ENCODE measurements at regions not wholly inside any gene's neighbourhood (a gene's known extent, or its start where the extent isn't known, plus 50 kb on each side); places are given as distances from the start of the nearest gene placed in this dataset.

DNA sequence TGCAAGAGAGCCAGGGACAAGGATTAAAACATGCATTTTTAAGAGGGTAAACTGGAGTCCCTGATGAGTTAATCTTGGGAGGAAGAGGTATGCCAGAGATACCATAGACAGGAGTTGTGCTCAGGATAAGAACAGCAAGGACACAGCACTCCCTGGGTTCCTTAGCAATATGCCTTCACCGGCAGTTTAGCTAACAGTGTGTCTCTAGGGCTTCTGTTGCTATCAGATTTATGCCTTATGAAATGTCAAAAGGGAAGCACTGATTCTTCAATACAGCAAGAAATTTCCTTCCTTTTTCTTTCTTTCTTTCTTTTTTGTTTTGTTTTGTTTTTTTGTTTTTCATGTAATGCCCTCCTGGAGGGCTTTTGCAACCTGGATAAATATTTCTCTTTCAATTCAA lies 71.3 kb upstream of the LARGE1 start:
- intact Hi-C loops (cut with micrococcal nuclease), result no loop called here
- peaks cover 5% of the 10 kb centered on the region for H3K4me1 Mint-ChIP-seq
- H3K27me3 Mint-ChIP-seq, result peaks cover 17% of the 10 kb centered on the region
- no peaks in the 10 kb centered on the region for H3K79me2 ChIP-seq (ENCODE audit: control insufficient read depth, insufficient read depth, low read length)
- no peak overlapping the region for H3K4me3 ChIP-seq (ENCODE audit: control extremely low read depth in 1 of 5, extremely low read depth in 1 of 5, insufficient read depth in 1 of 5, low read depth in 2 of 5, low read length in 4 of 5)
- no peak overlapping the region for H3K9ac ChIP-seq (ENCODE audit: low read length)
- no peaks in the 10 kb centered on the region for H3K9me3 ChIP-seq (ENCODE audit: control extremely low read depth in 1 of 3, control insufficient read depth in 2 of 3, insufficient read depth in 1 of 3, low read length in 2 of 3)
- no peak overlapping the region for H2AFZ ChIP-seq (ENCODE audit: insufficient read depth, low read depth, low read length, poor library complexity, severe bottlenecking)
- H3K4me1 ChIP-seq (ENCODE audit: control insufficient read depth in 2 of 2, insufficient read depth in 2 of 2, low read length in 2 of 2), result no peaks in the 10 kb centered on the region
- H3K4me3 Mint-ChIP-seq, result no peak overlapping the region
- peaks cover 3% of the 10 kb centered on the region for H3K9me3 Mint-ChIP-seq (ENCODE audit: insufficient read depth)
- TF ChIP-seq, protein P1, sequence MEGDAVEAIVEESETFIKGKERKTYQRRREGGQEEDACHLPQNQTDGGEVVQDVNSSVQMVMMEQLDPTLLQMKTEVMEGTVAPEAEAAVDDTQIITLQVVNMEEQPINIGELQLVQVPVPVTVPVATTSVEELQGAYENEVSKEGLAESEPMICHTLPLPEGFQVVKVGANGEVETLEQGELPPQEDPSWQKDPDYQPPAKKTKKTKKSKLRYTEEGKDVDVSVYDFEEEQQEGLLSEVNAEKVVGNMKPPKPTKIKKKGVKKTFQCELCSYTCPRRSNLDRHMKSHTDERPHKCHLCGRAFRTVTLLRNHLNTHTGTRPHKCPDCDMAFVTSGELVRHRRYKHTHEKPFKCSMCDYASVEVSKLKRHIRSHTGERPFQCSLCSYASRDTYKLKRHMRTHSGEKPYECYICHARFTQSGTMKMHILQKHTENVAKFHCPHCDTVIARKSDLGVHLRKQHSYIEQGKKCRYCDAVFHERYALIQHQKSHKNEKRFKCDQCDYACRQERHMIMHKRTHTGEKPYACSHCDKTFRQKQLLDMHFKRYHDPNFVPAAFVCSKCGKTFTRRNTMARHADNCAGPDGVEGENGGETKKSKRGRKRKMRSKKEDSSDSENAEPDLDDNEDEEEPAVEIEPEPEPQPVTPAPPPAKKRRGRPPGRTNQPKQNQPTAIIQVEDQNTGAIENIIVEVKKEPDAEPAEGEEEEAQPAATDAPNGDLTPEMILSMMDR (IDR thresholded peaks at IDR 0.05), result no peak
- no peak for TF ChIP-seq EZH2 (IDR thresholded peaks at IDR 0.05; ENCODE audit: borderline replicate concordance, insufficient read depth, low read depth, low read length, poor library complexity, severe bottlenecking)
- peaks cover 0 to 4% (median 0%) of the 10 kb centered on the region in 4 experiments for H3K27me3 ChIP-seq (replicated peaks in 1 of 4; ENCODE audit: control extremely low read depth in 1 of 4, control insufficient read depth in 3 of 4, insufficient read depth in 4 of 4, low read length in 3 of 4)
- H3K36me3 ChIP-seq (replicated peaks in 1 of 2; ENCODE audit: control extremely low read depth in 1 of 2, control insufficient read depth in 1 of 2, extremely low read depth in 1 of 2, insufficient read depth in 2 of 2, low read length in 1 of 2), result no peaks in the 10 kb centered on the region
- ChIA-PET CTCF (no interaction called here), POLR2A (no interaction called here)
- WGBS (ENCODE audit: insufficient coverage), result no CpG with 5 or more reads among the region's 1 CpG
- DNase-seq, result no peak
- H3K27ac Mint-ChIP-seq, result no peak overlapping the region
- ATAC-seq (ENCODE audit: low read depth), result no peak
- no peak overlapping the region for H3K27ac ChIP-seq (ENCODE audit: low read length in 2 of 2)
- no peak overlapping the region for H3K4me2 ChIP-seq (replicated peaks; ENCODE audit: low read depth, low read length, poor library complexity, severe bottlenecking)
- no peaks in the 10 kb centered on the region for H4K20me1 ChIP-seq (ENCODE audit: control insufficient read depth, insufficient read depth, low read length, poor library complexity, severe bottlenecking)

DNA sequence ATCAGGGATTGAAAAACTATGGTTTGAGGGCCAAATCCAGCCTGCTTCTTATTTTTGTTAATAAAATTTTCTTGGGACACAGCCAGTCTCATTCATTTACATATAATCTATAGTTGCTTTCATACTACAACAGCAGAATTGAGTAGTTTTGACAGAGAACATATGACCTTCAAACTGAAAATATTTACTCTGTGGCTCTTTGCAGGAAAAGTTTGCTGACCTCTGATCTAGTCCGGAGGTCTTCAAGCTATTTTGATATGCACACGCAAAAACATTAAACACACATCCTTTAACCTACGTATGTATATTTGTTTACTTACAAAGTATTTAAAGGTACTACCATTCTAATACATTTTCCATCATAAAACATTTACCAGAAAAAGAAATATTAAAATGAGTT lies 76.5 kb upstream of the LARGE1 start:
- no peak overlapping the region for H2AFZ ChIP-seq (ENCODE audit: insufficient read depth, low read depth, low read length, poor library complexity, severe bottlenecking)
- no peaks in the 10 kb centered on the region for H4K20me1 ChIP-seq (ENCODE audit: control insufficient read depth, insufficient read depth, low read length, poor library complexity, severe bottlenecking)
- H3K4me1 Mint-ChIP-seq, result peaks cover 2% of the 10 kb centered on the region
- H3K9ac ChIP-seq (ENCODE audit: low read length), result no peak overlapping the region
- H3K27ac Mint-ChIP-seq, result no peak overlapping the region
- no peak for ATAC-seq (ENCODE audit: low read depth)
- H3K4me1 ChIP-seq (ENCODE audit: control insufficient read depth in 2 of 2, insufficient read depth in 2 of 2, low read length in 2 of 2), result no peaks in the 10 kb centered on the region
- no peak for TF ChIP-seq EZH2 (IDR thresholded peaks at IDR 0.05; ENCODE audit: borderline replicate concordance, insufficient read depth, low read depth, low read length, poor library complexity, severe bottlenecking)
- TF ChIP-seq, protein P1 (IDR thresholded peaks at IDR 0.05), result no peak
- H3K27me3 ChIP-seq (replicated peaks in 1 of 4; ENCODE audit: control extremely low read depth in 1 of 4, control insufficient read depth in 3 of 4, insufficient read depth in 4 of 4, low read length in 3 of 4), result no peaks in the 10 kb centered on the region
- H3K9me3 ChIP-seq (ENCODE audit: control extremely low read depth in 1 of 3, control insufficient read depth in 2 of 3, insufficient read depth in 1 of 3, low read length in 2 of 3), result peaks cover 0 to 11% (median 0%) of the 10 kb centered on the region in 3 donors
- no peak overlapping the region for H3K4me3 ChIP-seq (ENCODE audit: control extremely low read depth in 1 of 5, extremely low read depth in 1 of 5, insufficient read depth in 1 of 5, low read depth in 2 of 5, low read length in 4 of 5)
- H3K4me2 ChIP-seq (replicated peaks; ENCODE audit: low read depth, low read length, poor library complexity, severe bottlenecking), result no peak overlapping the region
- no peak overlapping the region for H3K27ac ChIP-seq (ENCODE audit: low read length in 2 of 2)
- peaks cover 9% of the 10 kb centered on the region for H3K9me3 Mint-ChIP-seq (ENCODE audit: insufficient read depth)
- H3K79me2 ChIP-seq (ENCODE audit: control insufficient read depth, insufficient read depth, low read length), result no peaks in the 10 kb centered on the region
- CTCF ChIA-PET, result no interaction called here
- no peak overlapping the region for H3K4me3 Mint-ChIP-seq
- peaks cover 7% of the 10 kb centered on the region for H3K27me3 Mint-ChIP-seq
- no peaks in the 10 kb centered on the region for H3K36me3 ChIP-seq (replicated peaks in 1 of 2; ENCODE audit: control extremely low read depth in 1 of 2, control insufficient read depth in 1 of 2, extremely low read depth in 1 of 2, insufficient read depth in 2 of 2, low read length in 1 of 2)
- no CpG with 5 or more reads among the region's 3 CpGs for WGBS (ENCODE audit: insufficient coverage)
- no peak for DNase-seq
- intact Hi-C loops (cut with micrococcal nuclease), result no loop called here
- POLR2A ChIA-PET, result no interaction called here

All from B cell (primary cell).